Kidney (tissue), 13 donors: ENCODE measurements at regions not wholly inside any gene's neighbourhood (a gene's known extent, or its start where the extent isn't known, plus 50 kb on each side); places are given as distances from the start of the nearest gene placed in this dataset.

ENCODE experiments used
- DNase-seq, 5 donors: peaks; one replicate each; pipeline ENCODE4 v3.0.0-alpha.2; 2013 to 2020
- FAIRE-seq: peaks from 2 replicates; lab custom pipeline; 2012; peaks lifted over from hg19 to GRCh38; lab: Jason Lieb, UNC
- H3K27ac ChIP-seq, 2 donors: one replicate each; pipeline ENCODE4 v1.7.0; 2013; ENCODE audit warnings: low read depth in 2 of 2, low read length in 2 of 2, inconsistent platforms in 1 of 2
- H3K27me3 ChIP-seq: one replicate; pipeline ENCODE4 v1.7.1; 2013; ENCODE audit warnings: low read length, inconsistent platforms; ENCODE audit not compliant: control insufficient read depth, insufficient read depth
- H3K36me3 ChIP-seq, 3 donors: one replicate each; pipeline versions ENCODE4 v1.7.0 to v1.7.1; 2013; ENCODE audit warnings: low read length in 3 of 3, control low read depth in 1 of 3, inconsistent platforms in 1 of 3; ENCODE audit not compliant: insufficient read depth in 3 of 3, control insufficient read depth in 2 of 3
- H3K4me1 ChIP-seq, 3 donors: one replicate each; pipeline versions ENCODE4 v1.7.0 to v1.7.1; 2013; ENCODE audit warnings: low read length in 3 of 3, inconsistent platforms in 1 of 3, low read depth in 1 of 3; ENCODE audit not compliant: control insufficient read depth in 2 of 3, insufficient read depth in 2 of 3
- H3K4me3 ChIP-seq, 3 donors: one replicate each; pipeline versions ENCODE4 v1.7.0 to v1.8.1; 2013; ENCODE audit warnings: low read length in 3 of 3, control low read depth in 1 of 3, inconsistent platforms in 1 of 3
- H3K9ac ChIP-seq, 3 donors: one replicate each; pipeline versions ENCODE4 v1.7.0 to v1.7.1; 2013; ENCODE audit warnings: low read length in 3 of 3, control low read depth in 1 of 3, inconsistent platforms in 1 of 3
- H3K9me3 ChIP-seq, 3 donors: one replicate each; pipeline versions ENCODE4 v1.7.0 to v1.7.1; 2013; ENCODE audit warnings: low read length in 3 of 3, control low read depth in 1 of 3, inconsistent platforms in 1 of 3; ENCODE audit not compliant: control insufficient read depth in 2 of 3, insufficient read depth in 1 of 3
- intact Hi-C: fragments of 100-400 bp; cut with DNase I; formaldehyde crosslinking; loops from one replicate; pipeline ENCODE4 v1.11.1; 2022
- TF ChIP-seq, protein P1 (sequence below): IDR thresholded peaks from 3 replicates; pipeline ENCODE4 v1.5.1; 2012; ENCODE audit warnings: mild to moderate bottlenecking, moderate library complexity, borderline replicate concordance; ENCODE audit not compliant: insufficient read depth; ENCODE audit errors: extremely low read depth
- donor health status: control.
- donor health status: control.
- donor health status: control.
- donor health status: control.
- donor health status: control.
- donor health status: DM: yes; HTN: yes; CAD: no.
- donor health status: Normal renal cell carcinoma (clear cell type).

DNA sequence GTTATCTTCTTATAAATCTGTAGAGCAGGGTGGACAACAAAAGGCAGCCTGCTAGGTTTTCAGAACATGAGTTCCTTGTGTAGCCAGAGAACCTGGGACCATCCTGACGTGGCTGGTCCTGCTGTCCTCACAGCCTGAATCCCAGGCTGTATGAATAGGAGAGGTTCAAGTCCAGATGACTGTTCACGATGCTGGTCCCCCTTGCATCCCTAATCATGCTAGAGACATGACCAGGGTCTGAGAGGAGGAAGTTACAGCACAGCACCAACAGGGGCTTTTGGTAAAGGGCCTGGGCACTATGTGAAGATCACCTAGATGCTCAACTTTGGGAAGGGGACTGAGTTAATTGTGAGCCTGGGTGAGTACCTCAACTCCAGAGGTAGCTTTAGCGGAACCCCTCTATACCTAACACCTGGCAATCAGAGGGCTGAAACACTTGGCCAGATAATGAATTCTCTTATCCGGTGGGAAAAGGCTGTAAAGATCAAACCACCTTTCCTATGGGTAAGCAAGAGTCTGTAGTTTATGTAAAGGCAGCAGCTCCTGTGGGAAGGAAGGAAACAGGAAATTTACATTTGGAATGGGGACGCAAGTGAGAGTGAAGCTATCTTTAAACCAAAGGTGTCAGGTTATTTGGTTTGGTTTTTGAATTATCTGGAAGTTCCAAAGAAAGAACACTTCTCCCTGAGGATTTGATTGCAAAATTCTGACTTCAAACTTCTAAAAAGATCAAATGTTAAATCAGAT, 112.8 kb downstream of the DAD1 start:
- no peak for DNase-seq
- H3K4me3 ChIP-seq, result no peak overlapping the region
- FAIRE-seq, result no peak
- no peaks in the 10 kb centered on the region for H3K27me3 ChIP-seq
- H3K9ac ChIP-seq, result no peak overlapping the region
- intact Hi-C loops, result no loop called here
- TF ChIP-seq, protein P1, sequence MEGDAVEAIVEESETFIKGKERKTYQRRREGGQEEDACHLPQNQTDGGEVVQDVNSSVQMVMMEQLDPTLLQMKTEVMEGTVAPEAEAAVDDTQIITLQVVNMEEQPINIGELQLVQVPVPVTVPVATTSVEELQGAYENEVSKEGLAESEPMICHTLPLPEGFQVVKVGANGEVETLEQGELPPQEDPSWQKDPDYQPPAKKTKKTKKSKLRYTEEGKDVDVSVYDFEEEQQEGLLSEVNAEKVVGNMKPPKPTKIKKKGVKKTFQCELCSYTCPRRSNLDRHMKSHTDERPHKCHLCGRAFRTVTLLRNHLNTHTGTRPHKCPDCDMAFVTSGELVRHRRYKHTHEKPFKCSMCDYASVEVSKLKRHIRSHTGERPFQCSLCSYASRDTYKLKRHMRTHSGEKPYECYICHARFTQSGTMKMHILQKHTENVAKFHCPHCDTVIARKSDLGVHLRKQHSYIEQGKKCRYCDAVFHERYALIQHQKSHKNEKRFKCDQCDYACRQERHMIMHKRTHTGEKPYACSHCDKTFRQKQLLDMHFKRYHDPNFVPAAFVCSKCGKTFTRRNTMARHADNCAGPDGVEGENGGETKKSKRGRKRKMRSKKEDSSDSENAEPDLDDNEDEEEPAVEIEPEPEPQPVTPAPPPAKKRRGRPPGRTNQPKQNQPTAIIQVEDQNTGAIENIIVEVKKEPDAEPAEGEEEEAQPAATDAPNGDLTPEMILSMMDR, result no peak
- no peaks in the 10 kb centered on the region for H3K36me3 ChIP-seq
- H3K9me3 ChIP-seq, result no peaks in the 10 kb centered on the region
- no peak overlapping the region for H3K27ac ChIP-seq
- H3K4me1 ChIP-seq, result peaks cover 0 to 8% (median 0%) of the 10 kb centered on the region in 3 donors

DNA sequence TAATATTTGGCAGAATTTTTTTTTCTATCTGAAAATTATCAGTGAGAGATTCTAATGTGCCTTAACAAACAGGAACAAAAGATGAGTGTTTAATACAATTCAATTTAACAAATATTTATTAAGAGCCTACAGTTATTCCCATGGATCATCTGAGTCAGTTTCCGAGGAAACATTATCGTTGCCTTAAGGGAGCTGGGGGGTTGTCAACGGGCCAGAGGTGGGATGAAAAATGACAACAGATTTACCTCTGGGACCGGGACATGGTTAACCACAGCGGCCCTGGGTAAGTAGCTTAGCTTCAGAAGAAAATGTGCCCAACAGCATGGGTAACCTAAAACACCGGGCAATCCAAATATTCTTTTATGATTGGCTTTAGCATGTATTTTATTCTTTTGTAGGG, 113.6 kb downstream of the DAD1 start:
- intact Hi-C loops, result no loop called here
- TF ChIP-seq, protein P1, result no peak
- H3K27ac ChIP-seq, result no peak overlapping the region

DNA sequence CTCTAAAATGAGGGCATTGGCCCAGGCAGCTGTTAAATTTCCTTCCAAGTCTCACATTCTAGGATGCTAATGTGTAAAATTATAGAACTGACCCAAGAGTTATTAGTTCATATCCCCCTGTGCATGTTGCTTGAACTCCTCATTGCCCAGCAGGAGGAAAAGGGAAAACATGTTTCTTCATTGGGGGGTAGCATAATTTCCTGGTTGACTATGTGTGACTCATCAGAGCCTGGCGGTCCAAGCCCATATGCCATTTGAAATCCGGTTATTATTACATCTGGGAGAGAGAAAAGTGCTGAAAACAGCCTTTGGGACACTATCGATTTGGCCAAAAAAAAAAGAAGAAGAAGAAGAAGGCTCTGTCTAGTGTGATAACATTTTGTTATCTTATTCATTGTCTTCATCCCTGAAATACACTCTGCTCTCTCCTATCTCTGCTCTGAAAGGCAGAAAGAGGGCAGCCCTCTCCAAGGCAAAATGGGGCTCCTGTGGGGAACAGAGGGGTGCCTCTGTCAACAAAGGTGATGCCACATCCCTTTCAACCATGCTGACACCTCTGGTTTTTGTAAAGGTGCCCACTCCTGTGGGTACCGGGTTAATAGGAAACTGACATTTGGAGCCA, 114.2 kb downstream of the DAD1 start:
- TF ChIP-seq, protein P1, result no peak
- no peak overlapping the region for H3K4me3 ChIP-seq
- DNase-seq (no peak), FAIRE-seq (no peak)
- no peaks in the 10 kb centered on the region for H3K36me3 ChIP-seq
- no peaks in the 10 kb centered on the region for H3K27me3 ChIP-seq
- H3K9me3 ChIP-seq, result no peaks in the 10 kb centered on the region
- no peak overlapping the region for H3K27ac ChIP-seq
- H3K9ac ChIP-seq, result no peak overlapping the region
- peaks cover 0 to 8% (median 3%) of the 10 kb centered on the region in 3 donors for H3K4me1 ChIP-seq
- intact Hi-C loops, result no loop called here

More for the DNA sequence above, 113.6 kb downstream of the DAD1 start:
- no peaks in the 10 kb centered on the region for H3K9me3 ChIP-seq
- DNase-seq (no peak), FAIRE-seq (no peak)
- no peaks in the 10 kb centered on the region for H3K36me3 ChIP-seq
- H3K4me1 ChIP-seq, result peaks cover 0 to 8% (median 3%) of the 10 kb centered on the region in 3 donors
- H3K9ac ChIP-seq, result no peak overlapping the region
- H3K27me3 ChIP-seq, result no peaks in the 10 kb centered on the region
- no peak overlapping the region for H3K4me3 ChIP-seq
